HG03175 (cell line): ENCODE measurements at regions not wholly inside any gene's neighbourhood (a gene's known extent, or its start where the extent isn't known, plus 50 kb on each side); places are given as distances from the start of the nearest gene placed in this dataset.

Experiments
- ATAC-seq: cut with Tn5 transposase; IDR thresholded peaks from one replicate; pipeline ENCODE4 v1.9.1; 2021; ENCODE audit warnings: mild to moderate bottlenecking, moderate library complexity; ENCODE audit not compliant: unreplicated experiment

DNA sequence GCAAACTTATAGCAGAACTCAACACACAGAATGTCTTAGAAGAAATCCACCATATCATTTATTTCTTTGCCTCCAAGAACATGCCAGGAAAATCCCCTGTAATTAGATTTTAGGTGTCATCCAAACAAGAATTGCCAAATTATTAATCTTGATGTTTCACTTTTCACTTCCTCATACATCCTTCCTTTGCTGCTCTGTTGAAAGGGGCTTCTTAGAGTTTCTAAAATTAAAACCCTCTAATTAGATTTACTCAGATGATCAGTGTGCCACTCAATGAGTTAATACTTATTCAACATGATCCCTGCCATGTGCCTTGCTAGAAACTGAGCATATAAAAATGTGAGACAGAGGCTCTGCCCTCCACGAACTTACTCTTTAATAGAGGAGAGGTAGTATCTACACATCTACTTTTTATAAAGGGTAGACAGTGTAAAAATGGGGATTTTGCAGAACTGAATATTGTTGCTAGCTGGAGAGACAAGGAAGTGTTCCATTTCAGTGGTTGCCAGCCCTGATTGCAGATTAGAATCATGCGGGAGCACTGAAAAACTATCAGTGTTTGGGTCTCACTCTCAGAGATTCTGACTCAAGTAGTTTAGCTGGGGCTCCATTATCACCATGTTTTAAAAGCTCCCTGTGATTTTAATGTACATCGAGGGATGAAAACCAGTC is 498.4 kb downstream of the TLE4 start:
- ATAC-seq, result no peak

DNA sequence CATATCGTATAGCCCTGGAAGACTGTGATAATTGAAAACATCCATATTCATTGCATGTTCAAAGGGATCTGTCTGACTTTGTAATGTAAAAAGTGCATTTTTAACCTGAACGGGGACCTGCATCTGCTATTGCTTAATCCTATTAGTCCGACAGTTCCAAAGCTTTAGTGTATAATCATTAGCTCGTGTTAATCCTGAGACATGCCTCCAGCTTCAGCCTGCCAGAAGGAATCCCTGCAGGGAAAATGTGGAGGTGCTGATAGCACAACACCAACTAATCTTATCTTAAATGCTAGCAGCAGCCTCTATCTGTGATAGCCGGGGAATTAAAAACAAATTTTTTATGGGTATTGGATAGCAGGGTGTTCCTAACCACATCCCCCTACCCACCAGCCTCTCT is 495.2 kb downstream of the TLE4 start:
- no peak for ATAC-seq

DNA sequence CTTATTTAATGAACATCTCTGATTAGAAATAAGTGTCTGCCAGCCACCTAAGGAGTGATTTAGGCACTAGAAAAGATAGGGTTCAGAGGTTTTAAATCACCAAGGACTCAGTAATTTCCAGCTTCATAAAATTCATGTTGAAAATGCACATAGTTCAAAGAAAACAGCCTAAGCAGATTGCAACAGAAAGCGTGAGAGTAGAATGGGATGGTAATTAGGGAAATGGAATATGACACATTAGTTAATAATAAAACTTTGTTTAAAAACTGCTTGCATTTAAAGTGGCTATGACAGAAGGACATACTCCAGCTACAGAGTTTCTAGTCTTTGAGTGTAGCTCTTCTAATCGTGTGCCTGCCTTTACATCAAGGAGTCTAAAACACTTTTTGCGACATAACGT is 490.8 kb downstream of the TLE4 start:
- no peak for ATAC-seq

DNA sequence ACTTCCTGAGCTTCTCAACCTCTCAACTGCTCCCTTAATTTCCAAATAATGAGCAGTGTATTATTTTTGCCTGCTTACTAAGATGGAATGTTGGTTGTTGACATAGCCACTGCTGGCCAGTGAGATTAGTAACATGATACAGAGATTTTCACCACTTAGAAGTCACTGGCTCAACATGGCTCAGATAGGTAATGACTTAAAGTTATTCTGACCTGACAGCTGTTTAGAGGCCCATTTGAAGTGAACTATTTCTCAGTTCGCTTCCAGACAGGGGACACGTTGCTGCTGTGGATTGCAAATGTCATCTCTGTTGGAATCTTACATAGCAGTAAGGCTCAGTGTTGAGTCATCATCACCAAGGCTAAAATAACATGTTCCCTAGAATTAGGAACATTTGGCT is 490.2 kb downstream of the TLE4 start:
- no peak for ATAC-seq

DNA sequence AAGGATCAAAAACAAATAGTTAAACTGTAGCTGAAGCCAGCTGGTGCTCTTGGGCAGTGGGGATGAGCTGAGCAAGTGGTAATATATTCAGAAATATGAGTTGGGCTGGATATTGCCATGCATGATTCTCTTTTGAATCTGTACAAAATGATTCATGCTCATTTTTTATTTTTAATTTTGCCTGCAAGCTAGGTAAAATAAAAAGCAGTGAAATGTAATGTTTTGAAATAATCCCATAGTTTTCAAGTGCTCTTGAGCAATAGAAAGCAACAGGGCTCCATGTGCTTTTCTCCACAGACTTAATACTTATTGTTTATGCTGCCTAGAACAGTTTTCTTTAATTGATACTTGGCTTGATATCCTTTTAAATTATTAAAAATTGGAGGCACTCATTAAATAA is 489.3 kb downstream of the TLE4 start:
- no peak for ATAC-seq

DNA sequence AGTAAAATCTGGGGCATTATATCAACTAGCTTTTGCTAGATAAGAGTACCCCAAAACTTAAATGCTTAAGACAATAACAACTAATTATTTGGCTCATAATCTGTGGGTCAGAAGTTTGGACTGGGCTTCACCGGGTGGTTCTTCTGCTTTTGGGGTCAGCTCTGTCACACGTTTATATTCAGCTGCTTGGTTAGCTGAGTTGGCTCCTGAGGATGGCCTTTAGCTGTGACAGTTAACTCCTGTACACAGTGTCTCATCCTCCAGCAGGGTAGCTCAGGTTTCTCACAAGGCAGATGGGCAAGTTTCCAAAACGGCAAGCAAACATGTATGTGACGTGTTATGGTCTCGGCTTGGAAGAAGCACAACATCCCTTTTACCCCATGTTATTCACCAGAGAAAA is 488.2 kb downstream of the TLE4 start:
- ATAC-seq, result no peak

DNA sequence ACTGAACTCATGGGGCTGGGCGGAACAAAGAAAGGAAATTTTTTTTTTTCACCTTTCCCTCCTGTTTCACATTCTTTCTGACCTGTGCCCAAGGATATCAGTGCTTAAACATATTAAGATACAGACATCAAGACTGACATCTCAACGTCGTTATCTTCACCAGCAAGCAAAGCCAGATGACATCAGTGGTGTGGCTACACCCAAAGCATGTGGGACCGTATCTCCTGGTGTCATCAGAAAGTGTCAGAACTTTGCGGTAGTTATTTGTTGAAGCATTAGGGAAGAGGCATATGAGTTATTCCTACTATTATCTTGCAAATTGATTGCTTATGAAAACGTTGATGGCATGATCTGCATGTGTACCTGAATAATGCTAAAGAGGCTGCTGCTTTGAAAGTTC is 487.4 kb downstream of the TLE4 start:
- ATAC-seq, result no peak

DNA sequence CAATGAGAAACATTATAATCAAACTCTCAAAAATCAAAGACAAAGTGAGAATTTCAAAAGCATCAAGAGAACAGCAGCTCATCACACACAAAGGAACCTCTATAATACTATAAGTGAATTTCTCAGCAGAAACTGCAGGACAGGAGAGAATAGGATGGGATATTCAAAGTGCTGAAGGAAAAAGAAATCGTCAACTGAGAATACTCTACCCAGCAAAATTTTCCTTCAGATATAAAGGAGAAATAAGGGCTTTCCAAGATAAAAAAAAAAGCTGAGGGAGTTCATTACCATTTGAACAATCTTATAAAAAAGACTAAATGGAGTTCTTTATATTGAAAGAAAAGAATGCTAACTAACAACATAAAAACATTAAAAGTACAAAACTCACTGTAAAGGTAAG is 481.1 kb downstream of the TLE4 start:
- no peak for ATAC-seq

DNA sequence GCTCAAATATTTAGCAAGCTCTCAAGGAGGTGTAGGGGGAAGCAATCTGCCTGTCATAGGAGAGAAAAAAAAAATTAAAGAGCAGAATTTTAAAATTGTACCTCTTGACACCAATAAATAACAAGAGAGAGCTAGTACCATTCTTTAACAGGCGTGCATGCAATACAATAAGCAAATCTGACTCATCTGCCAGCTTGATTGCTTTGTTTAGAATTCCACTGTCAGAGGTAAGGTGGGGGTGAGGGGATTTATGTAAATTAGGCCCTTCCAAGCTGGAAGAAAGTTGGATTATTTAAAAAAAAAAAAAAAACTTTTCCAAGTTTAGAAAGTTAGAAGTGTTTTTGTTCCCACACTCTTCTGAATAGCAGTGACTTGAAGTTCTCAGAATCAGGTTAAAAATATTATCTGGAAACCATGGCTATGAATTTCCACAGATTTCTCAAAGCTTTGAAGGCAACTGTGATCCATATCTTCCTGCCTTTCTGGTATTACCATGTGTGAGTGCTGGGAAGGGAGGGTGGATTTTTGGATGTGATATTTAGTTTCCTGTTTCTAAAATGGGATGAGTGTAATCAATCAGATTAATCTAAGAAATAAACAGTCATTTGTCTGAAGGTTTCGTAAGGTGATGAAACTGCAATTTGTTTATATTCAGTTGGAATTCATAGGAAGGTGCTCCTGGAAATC is 477.5 kb downstream of the TLE4 start:
- no peak for ATAC-seq

DNA sequence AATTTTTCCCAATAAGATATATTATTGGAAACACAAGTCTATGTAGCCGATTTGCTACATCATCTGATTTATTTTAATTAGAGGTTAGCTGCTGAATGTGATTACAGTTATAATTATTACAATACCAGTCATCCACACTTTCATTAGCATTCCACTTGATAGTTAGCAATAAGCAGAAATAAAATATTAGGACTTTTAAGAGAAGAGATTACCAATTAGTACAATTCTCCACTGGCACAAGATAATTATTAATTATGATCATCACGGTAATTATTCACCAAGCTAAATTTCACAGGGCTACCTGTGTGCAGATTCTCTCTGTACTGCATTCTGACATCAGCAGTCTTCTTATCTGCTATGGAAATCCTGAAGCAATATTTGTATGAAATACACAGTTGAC is 474.7 kb downstream of the TLE4 start:
- no peak for ATAC-seq

DNA sequence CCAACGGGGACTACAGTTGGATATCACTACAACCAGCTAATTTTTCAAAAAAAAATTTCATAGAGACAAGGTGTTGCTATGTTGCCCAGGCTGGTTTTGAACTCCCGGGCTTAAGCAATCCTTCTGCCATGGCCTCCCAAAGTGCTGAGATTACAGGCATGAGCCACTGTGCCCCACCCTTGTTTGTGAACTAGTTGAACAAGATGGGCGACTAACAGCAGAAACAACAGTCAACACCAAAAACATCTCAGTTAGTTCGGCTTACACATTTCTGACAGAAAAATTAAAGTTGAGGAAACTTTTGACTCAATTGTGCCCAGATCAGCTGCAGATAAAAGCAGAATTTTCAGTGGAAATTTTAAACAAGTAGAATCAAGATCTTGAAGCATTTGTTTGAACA is 470.1 kb downstream of the TLE4 start:
- ATAC-seq, result no peak

DNA sequence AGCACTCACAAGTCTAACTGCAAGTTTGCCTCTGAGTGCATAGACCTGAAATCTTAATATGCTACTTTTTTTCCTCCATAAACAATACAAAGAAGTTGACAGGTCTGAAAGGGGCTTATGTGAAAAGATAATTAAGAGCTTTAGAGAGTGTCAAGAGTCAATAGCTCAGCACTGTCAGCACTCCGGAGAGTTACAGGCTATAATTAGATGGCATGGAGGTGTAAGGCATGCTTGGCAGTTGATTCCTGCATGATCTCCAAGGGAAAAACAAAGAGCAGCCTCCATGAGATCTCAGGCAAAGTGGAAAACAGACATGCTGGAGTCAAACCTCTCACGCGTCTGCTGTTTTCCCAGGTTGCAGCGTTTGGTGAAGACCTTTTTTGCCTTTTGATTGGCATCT is 468.7 kb downstream of the TLE4 start:
- no peak for ATAC-seq

DNA sequence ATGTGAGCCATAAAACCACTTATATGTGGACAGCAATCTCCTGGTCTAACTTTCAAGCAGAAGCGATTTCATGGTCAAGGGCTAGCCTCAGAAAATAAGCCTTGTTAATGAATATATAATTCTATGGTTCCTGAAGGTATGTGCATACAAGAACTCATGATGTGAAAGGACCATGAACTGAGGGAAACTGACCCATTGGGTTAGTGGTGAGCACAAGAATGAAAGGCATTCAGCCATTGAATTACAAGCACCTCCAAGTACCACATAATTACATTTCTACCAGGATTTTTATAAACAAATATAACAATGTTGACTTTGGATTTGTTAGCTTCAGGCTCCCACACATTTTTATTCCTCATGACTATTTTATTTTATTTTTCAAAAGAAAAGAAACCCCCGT is 459.0 kb downstream of the TLE4 start:
- ATAC-seq, result no peak

DNA sequence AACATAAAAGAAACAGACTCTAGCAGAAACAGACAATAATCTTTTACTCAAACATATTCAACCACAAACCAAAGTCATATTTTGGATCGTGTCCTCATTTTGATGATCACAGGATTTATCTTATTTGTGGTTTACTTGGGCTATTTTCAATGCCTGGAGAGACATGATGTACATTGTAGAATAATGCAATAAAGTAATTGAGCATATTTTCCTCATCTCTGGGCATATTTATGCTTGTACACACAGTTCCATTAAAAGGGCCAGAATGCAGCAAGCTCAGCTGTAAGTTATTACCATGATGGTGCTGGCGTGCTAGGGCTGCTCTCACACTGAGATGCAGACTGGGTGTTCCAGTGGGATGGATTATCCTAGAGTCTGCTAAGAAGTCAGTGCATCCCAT is 456.7 kb downstream of the TLE4 start:
- no peak for ATAC-seq

DNA sequence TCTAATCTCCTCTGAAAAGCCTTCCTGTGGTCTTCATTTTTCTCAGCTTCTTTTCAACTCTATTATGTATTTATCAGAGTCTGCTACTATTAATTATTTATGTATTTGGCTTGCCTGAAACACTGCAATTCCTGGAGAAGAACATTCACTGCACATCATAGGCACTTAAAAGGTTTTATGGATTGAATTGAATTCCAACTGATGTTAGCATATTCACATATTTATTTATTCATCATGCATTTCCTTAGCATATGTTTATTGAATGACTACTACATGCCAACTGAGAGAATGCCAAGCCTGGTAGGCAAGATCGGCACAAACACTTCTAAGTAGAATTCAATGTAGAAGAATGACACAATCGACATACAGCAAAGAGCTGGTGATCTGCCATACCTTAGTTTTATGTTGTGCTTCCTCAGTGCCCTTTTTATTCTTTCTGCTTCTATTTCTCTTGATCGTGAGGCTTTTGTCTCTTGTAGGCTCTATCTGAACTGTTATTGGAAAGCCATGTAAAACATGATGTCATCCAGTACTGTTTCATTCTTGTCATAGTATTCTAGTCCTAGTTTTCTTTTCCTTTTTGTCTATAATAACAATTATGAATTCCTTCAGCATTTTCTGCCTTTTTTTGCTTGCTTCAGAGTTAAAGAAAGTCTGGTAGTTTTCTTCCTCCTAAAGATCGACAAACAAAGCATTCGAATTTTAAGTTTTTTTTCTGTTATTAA is 454.2 kb downstream of the TLE4 start:
- ATAC-seq, result no peak

DNA sequence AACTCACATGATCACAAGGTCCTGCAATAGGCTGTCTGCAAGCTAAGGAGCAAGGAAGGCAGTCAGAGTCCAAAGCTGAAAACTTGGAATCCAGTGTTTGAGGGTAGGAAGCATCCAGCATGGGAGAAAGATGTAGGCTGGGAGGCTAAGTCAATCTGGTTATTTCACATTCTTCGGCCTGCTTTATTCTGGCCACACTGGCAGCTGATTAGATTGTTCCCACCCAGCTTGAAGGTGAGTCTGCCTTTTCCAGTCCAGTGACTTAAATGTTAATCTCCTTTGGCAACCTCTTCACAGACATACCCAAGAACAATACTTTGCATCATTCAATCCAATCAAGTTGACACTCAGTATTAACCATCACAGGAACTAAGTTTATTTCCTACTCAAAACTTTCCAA is 453.4 kb downstream of the TLE4 start:
- no peak for ATAC-seq

DNA sequence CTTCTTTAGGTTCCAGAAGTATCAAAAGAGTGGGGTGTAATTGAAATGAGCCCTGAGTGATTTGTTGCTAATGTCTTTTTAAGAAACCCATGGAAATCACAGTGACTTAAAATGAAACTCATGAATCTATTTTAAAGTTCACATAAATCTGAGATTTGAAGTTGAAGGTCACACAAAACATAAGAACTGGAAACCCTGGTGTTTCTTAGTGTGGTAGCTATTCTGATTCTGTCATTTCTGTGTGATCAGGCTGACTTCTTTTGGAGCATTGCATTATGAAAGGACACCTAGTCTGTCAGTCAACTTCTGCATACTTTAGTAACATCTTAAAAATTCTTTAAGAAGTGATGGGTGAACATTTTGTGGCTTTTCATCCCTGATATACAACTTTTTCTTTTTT is 448.8 kb downstream of the TLE4 start:
- no peak for ATAC-seq

DNA sequence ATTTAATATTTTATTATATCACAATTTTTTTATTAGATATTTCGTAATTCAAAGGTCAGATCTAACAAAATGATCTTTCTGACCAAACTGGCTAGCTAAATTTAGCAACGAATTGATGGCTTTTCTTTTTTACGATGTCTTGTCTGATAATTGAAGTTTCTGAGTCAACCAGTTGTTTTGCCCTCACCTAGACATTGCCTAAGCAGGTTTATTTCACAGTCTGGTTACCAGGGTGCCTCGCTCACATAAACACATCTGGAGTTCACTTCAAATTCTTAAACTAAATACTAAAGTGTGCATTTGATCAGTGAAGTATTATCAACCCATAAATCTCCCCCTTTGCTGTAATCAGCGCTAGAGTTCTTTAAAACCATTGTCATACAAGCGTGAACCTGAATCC is 448.3 kb downstream of the TLE4 start:
- no peak for ATAC-seq

DNA sequence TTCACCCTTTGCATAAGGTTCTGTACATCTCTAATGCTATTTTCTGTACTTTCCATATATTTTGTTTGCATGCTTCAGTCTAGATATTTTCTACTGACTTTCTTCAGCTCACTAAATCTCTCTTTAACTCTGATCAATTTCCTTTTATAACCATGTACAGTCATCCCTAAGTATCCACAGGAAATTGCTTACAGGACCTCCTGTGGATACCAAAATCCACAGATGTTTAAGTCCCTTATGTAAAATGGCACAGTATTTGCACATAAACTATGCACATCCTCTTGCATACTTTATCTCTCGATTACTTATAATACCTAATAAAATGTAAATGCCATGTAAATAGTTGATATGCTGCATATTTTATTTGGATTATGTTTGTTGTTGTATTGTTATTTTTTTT is 442.1 kb downstream of the TLE4 start:
- no peak for ATAC-seq

DNA sequence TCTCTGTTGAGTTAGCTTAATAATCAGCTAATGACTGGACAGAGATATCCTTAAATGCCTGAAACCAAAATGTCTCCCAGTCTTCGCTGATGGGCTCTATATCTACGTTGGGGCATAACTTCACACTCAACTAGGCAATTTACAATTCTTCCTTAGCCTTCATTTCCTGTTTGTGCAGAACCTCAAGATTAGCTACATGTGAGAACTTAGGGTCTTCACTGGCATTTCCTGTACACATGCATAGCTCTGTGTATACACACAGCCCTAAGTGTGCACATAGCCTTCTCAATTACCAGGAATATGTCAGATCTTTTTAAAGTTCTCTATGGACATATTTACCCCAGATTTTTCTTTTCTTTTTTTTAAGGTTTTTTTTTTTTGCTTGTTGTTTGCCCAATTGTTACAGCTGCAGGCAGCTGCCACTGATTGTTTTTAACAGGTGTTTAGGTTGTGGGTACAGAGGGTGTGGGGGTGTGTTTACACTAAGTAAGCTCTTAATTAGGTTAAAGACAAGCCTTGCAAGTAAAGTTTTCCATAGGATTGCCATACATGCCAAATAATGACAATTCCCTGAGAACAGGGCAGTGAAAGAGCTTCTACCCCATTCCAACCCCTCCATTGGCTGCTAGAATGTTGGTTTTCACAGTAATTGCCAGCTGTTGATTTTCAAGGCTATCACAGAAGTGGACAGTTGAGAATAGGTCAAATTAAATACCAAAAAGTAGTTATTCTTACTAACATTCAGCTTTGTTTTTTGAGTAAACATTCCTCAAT is 441.0 kb downstream of the TLE4 start:
- no peak for ATAC-seq

DNA sequence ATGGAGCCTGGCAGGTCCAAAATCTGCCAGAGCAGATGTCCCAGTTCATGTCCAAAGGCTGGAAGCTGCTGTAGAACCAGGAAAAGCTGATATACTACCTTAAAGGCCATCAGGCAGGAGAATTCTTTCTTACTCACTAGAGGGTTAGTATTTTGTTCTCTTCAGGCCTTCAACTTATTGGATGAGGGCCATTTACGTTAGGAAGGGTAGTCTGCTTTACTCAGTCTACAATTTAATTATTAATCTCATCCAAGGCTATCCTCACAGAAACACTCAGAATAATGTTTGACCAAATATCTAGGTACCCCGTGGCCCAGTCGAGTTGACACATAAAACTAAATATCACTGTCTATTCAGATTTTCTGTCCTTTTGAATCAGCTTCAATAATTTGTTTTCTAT is 437.4 kb downstream of the TLE4 start:
- no peak for ATAC-seq

DNA sequence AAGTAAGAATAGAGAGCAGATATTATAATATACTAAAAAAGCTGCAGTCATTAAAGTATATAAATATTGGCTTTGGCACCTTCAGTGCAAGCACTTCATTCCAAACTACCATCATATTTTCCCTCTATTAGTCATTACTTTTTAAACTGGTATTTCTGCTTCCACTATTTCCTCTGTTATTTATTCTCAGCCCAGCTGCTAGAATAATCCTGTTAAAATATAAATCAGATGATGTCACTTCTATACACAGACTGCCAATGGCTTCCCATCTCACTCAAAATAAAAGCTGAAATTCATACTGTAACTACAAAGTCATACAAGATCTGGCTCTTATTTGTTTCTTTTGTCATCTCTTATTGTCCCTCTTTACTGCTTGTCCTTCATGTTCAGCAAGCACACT is 432.9 kb downstream of the TLE4 start:
- no peak for ATAC-seq
